HepG2 (cell line): ENCODE measurements at regions not wholly inside any gene's neighbourhood (a gene's known extent, or its start where the extent isn't known, plus 50 kb on each side); places are given as distances from the start of the nearest gene placed in this dataset.

Experiments
- CREB3 ChIP-seq: sonication (generic); formaldehyde crosslinking; IDR thresholded peaks from 2 replicates; pipeline ENCODE4 v1.5.0; 2020; ENCODE audit warnings: missing genetic modification reagents
- FOXC1 ChIP-seq: sonication (generic); formaldehyde crosslinking; IDR thresholded peaks from 2 replicates; pipeline ENCODE4 v1.8.0; 2022; ENCODE audit warnings: mild to moderate bottlenecking, missing genetic modification reagents, borderline replicate concordance
- HMGXB3 ChIP-seq: sonication (generic); formaldehyde crosslinking; IDR thresholded peaks from 2 replicates; pipeline ENCODE4 v1.4.0; 2020; ENCODE audit warnings: missing genetic modification reagents, borderline replicate concordance
- MED13 ChIP-seq: sonication (generic); formaldehyde crosslinking; IDR thresholded peaks from 2 replicates; pipeline ENCODE4 v1.5.0; 2020; ENCODE audit warnings: missing genetic modification reagents
- MEIS2 ChIP-seq: sonication (generic); formaldehyde crosslinking; IDR thresholded peaks from 2 replicates; pipeline ENCODE4 v1.9.0; 2021; ENCODE audit warnings: mild to moderate bottlenecking, missing genetic modification reagents
- NR2F6 ChIP-seq, 2 experiments: IDR thresholded peaks; 2 replicates each; pipeline ENCODE4 v1.6.1; 2016; ENCODE audit warnings: antibody characterized with exemption in 1 of 2, mild to moderate bottlenecking in 1 of 2
- PHB2 ChIP-seq: fragments of 450-650 bp; IDR thresholded peaks from 2 replicates; pipeline ENCODE4 v1.6.1; 2018; ENCODE audit not compliant: partially characterized antibody
- RBAK ChIP-seq: sonication (generic); formaldehyde crosslinking; IDR thresholded peaks from 2 replicates; pipeline ENCODE4 v1.5.1; 2020; ENCODE audit warnings: mild to moderate bottlenecking, missing genetic modification reagents
- TFDP2 ChIP-seq: sonication (generic); formaldehyde crosslinking; IDR thresholded peaks from 2 replicates; pipeline ENCODE4 v1.4.0; 2020; ENCODE audit warnings: missing genetic modification reagents
- XBP1 ChIP-seq: sonication (generic); formaldehyde crosslinking; IDR thresholded peaks from 2 replicates; pipeline ENCODE4 v1.5.0; 2020; ENCODE audit warnings: missing genetic modification reagents
- ZBTB8A ChIP-seq: sonication (generic); formaldehyde crosslinking; IDR thresholded peaks from 2 replicates; pipeline ENCODE4 v1.4.0; 2020; ENCODE audit warnings: mild to moderate bottlenecking, low read depth, missing genetic modification reagents, borderline replicate concordance
- ZFP36 ChIP-seq: fragments of 150-350 bp; IDR thresholded peaks from 2 replicates; pipeline ENCODE4 v1.6.1; 2018; ENCODE audit warnings: borderline replicate concordance, low read length, low read depth; ENCODE audit not compliant: partially characterized antibody
- ZFP62 ChIP-seq: sonication (generic); formaldehyde crosslinking; IDR thresholded peaks from 2 replicates; pipeline ENCODE4 v1.4.0; 2020; ENCODE audit warnings: missing genetic modification reagents
- ZKSCAN8 ChIP-seq: IDR thresholded peaks from 2 replicates; pipeline ENCODE4 v1.6.1; 2016; ENCODE audit warnings: borderline replicate concordance, missing genetic modification reagents, missing compliant biosample characterization
- ZNF276 ChIP-seq: sonication (generic); formaldehyde crosslinking; IDR thresholded peaks from 2 replicates; pipeline ENCODE4 v1.4.0; 2020; ENCODE audit warnings: mild to moderate bottlenecking, low read depth, missing genetic modification reagents
- ZNF281 ChIP-seq: sonication (generic); formaldehyde crosslinking; IDR thresholded peaks from 2 replicates; pipeline ENCODE4 v1.4.0; 2020; ENCODE audit warnings: missing genetic modification reagents, borderline replicate concordance
- ZNF567 ChIP-seq: sonication (generic); formaldehyde crosslinking; IDR thresholded peaks from 2 replicates; pipeline ENCODE4 v1.8.1; 2023; ENCODE audit warnings: mild to moderate bottlenecking, missing genetic modification reagents, borderline replicate concordance
- ZNF841 ChIP-seq: sonication (generic); formaldehyde crosslinking; IDR thresholded peaks from 2 replicates; pipeline ENCODE4 v1.8.1; 2023; ENCODE audit warnings: missing genetic modification reagents, borderline replicate concordance

GRCh38 chr22:27669798-27670599 is 131.6 kb downstream of the MN1 start (continued):
- TF ChIP-seq FOXC1 (CRISPR knock-in tag) (no peak), ZFP36 (peak; percentile 90), NR2F6 (IDR thresholded peaks at IDR 0.05) (peak; percentile 40; the same call in 1 of the 2 replicates), NR2F6 (CRISPR knock-in tag; IDR thresholded peaks at IDR 0.05) (peak; percentile 70; the same call in 1 of the 2 replicates), PHB2 (no peak), RBAK (CRISPR knock-in tag) (no peak), ZNF567 (CRISPR knock-in tag) (no peak), ZFP62 (CRISPR knock-in tag) (no peak), ZKSCAN8 (no peak), ZNF276 (CRISPR knock-in tag) (no peak), ZNF841 (CRISPR knock-in tag) (no peak), XBP1 (CRISPR knock-in tag) (no peak), MED13 (CRISPR knock-in tag) (no peak), TFDP2 (no peak), HMGXB3 (no peak), MEIS2 (CRISPR knock-in tag) (peak; percentile 51; the same call in 1 of the 2 replicates), ZNF281 (CRISPR knock-in tag) (peak; percentile 94), CREB3 (no peak), ZBTB8A (no peak)
